Upper lobe of left lung (tissue), 6 donors: ENCODE measurements at regions not wholly inside any gene's neighbourhood (a gene's known extent, or its start where the extent isn't known, plus 50 kb on each side); places are given as distances from the start of the nearest gene placed in this dataset.

ENCODE experiments used
- ATAC-seq, 2 donors: fragments of 200-7000 bp; cut with Tn5 transposase; one replicate each; pipeline ENCODE4 v1.9.1; 2022; ENCODE audit warnings: mild to moderate bottlenecking in 2 of 2, moderate library complexity in 2 of 2; ENCODE audit not compliant: low FRiP score in 2 of 2
- DNase-seq, 2 donors: peaks; one replicate each; pipeline ENCODE4 v3.0.0-alpha.2; 2019 to 2020
- H3K27ac ChIP-seq, 4 donors: fragments of 200-600 bp; sonication (generic); one replicate each; pipeline ENCODE4 v1.5.1; 2016 to 2019
- H3K27me3 ChIP-seq, 4 donors: fragments of 200-600 bp; sonication (generic); one replicate each; pipeline ENCODE4 v1.5.1; 2017 to 2019
- H3K36me3 ChIP-seq, 4 donors: fragments of 200-600 bp; sonication (generic); one replicate each; pipeline ENCODE4 v1.5.1; 2016 to 2019
- H3K4me1 ChIP-seq, 4 donors: fragments of 200-600 bp; sonication (generic); one replicate each; pipeline ENCODE4 v1.5.1; 2018 to 2019
- H3K4me3 ChIP-seq, 4 donors: fragments of 200-600 bp; sonication (generic); one replicate each; pipeline ENCODE4 v1.5.1; 2017 to 2019; ENCODE audit warnings: mild to moderate bottlenecking in 2 of 4, moderate library complexity in 1 of 4
- H3K9me3 ChIP-seq, 4 donors: fragments of 200-600 bp; sonication (generic); one replicate each; pipeline ENCODE4 v1.5.1; 2018 to 2019
- EP300 ChIP-seq, 4 donors: sonication (generic); formaldehyde crosslinking; IDR thresholded peaks; one replicate each; pipeline ENCODE4 v1.5.1; 2017; ENCODE audit warnings: antibody characterized with exemption in 4 of 4, control low read depth in 2 of 4
- POLR2A ChIP-seq, 4 donors: fragments of 450-650 bp; IDR thresholded peaks; one replicate each; pipeline ENCODE4 v1.5.1; 2016 to 2017; ENCODE audit warnings: antibody characterized with exemption in 4 of 4, mild to moderate bottlenecking in 2 of 4
- POLR2AphosphoS5 ChIP-seq, 2 donors: sonication (generic); formaldehyde crosslinking; IDR thresholded peaks; one replicate each; pipeline ENCODE4 v1.5.1; 2017; ENCODE audit warnings: antibody characterized with exemption in 2 of 2
- WGBS, 2 donors: methylation state at CpG; one replicate each; pipeline ENCODE4 v1.1.5; 2017 to 2018; 5-methylcytosine and 5-hydroxymethylcytosine counted together
- TF ChIP-seq, protein P1 (sequence below), 6 experiments: fragments of 450-650 bp in 4 of 6; fragments of 200-600 bp in 2 of 6; sonication (generic) in 2 of 6; IDR thresholded peaks; one replicate each; pipeline ENCODE4 v1.5.1; 2016 to 2019; ENCODE audit warnings: antibody characterized with exemption in 6 of 6
- donor health status: DM: no; HTN: no; CAD: no; lungs with moderate emphysema.
- donor health status: DM: no; HTN: yes; CAD: no; lungs with severe emphysema.

DNA sequence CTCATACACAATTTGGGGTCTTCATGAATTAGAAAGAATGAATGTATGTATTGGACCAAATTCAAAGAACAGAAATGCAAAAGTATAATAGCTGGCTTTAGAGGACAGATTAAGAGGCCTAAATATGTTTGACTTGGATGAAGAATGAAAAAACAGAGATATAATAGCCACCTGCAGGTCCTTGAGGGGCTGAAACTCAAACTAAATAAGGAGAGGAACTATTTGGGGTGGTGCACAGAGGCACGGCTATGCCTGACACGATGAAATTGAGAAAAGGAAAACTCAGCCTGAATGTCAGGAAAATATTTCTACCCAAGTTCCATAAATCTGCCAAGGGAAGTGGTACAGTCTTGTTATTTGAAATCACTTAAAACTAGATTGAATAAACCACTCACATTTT, 222.9 kb upstream of the DDHD1 start:
- Histone ChIP-seq H3K4me1 (peaks cover 0 to 13% (median 5%) of the 10 kb centered on the region in 4 donors), H3K27me3 (no peaks in the 10 kb centered on the region), H3K9me3 (no peaks in the 10 kb centered on the region), H3K36me3 (no peaks in the 10 kb centered on the region), H3K27ac (peak overlapping the region in 1 of 4 donors; percentile 29), H3K4me3 (no peak overlapping the region)
- ATAC-seq = no peak
- TF ChIP-seq POLR2AphosphoS5 (IDR thresholded peaks at IDR 0.05) (no peak), POLR2A (IDR thresholded peaks at IDR 0.05) (no peak), EP300 (IDR thresholded peaks at IDR 0.05) (no peak)
- TF ChIP-seq, protein P1, sequence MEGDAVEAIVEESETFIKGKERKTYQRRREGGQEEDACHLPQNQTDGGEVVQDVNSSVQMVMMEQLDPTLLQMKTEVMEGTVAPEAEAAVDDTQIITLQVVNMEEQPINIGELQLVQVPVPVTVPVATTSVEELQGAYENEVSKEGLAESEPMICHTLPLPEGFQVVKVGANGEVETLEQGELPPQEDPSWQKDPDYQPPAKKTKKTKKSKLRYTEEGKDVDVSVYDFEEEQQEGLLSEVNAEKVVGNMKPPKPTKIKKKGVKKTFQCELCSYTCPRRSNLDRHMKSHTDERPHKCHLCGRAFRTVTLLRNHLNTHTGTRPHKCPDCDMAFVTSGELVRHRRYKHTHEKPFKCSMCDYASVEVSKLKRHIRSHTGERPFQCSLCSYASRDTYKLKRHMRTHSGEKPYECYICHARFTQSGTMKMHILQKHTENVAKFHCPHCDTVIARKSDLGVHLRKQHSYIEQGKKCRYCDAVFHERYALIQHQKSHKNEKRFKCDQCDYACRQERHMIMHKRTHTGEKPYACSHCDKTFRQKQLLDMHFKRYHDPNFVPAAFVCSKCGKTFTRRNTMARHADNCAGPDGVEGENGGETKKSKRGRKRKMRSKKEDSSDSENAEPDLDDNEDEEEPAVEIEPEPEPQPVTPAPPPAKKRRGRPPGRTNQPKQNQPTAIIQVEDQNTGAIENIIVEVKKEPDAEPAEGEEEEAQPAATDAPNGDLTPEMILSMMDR (IDR thresholded peaks at IDR 0.05) = no peak
- 28 to 37% methylated on average over 2 of the region's 2 CpGs for WGBS, 2 donors
- DNase-seq = no peak

DNA sequence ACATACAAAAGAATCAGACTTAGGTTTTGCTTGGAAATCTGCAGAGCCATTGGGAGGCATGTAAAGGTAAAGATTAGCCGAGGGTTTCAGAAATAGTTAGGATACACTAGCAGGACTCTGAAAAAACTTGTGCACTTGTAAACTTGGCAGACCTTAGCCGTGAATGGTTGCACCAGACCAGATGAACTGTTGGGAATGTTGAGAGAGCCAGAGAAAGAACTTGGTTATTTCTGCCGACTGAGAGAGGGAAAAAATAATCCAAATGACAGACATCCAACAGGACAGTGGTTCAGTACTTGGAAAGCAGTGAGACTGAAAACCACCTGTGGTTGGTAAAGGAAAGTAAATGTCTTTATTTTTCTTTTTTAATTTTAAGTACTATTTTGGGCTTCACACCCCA, 222.5 kb upstream of the DDHD1 start:
- H3K27me3 ChIP-seq = no peaks in the 10 kb centered on the region
- TF ChIP-seq POLR2A (IDR thresholded peaks at IDR 0.05) (no peak), POLR2AphosphoS5 (IDR thresholded peaks at IDR 0.05) (no peak), EP300 (IDR thresholded peaks at IDR 0.05) (no peak)
- TF ChIP-seq, protein P1 (IDR thresholded peaks at IDR 0.05) = no peak
- WGBS, 2 donors = 50 to 52% methylated on average over 3 of the region's 3 CpGs
- no peak overlapping the region for H3K4me3 ChIP-seq
- no peak for DNase-seq
- no peaks in the 10 kb centered on the region for H3K36me3 ChIP-seq
- ATAC-seq = no peak
- H3K4me1 ChIP-seq = peaks cover 0 to 13% (median 5%) of the 10 kb centered on the region in 4 donors
- no peaks in the 10 kb centered on the region for H3K9me3 ChIP-seq
- H3K27ac ChIP-seq = peak overlapping the region in 1 of 4 donors; percentile 29

DNA sequence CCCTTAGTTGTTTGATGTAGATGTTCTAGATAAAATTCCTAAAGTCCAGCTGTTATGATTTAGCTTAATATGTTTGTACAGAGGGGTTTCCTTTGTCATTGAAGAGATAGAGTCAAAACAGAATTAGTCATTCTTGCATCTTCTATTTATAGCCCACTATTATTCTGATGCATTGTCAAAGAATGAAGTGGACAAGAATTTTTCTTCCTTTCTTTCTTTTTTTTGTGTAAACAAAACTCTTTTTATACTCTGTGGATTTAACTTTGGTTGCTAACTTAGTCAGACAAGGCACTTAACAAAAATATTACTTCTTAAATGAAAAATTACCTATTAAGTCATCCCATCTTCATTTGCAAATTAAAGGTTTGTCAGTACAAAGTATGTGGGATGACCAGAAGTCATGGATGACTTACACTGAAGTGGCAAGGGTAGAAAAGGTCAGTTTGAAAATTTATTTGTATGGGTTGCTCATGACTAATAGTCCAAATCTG, 215.6 kb upstream of the DDHD1 start:
- no peak for DNase-seq
- peaks cover 0 to 16% (median 8%) of the 10 kb centered on the region in 4 donors for H3K4me1 ChIP-seq
- TF ChIP-seq POLR2A (IDR thresholded peaks at IDR 0.05) = no peak
- TF ChIP-seq, protein P1 (IDR thresholded peaks at IDR 0.05) = no peak

DNA sequence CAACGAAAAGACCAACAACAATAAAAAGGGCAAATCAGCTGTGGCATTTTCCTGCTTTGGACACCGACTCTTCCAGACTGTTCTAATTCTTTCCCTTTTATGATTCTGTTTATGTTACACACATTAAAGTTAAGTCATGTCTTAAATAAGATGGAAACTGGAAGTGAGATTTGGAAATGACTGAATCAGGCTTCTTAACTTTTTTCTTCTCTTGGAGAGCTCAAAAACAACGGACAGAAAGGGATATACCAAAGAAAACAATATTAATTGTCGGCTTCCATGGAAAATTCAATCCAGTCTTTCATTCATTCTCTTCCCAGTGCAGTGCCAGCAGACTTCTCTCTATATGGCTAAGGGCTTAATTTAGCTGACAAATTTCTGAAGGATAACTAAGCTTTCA, 214.9 kb upstream of the DDHD1 start:
- DNase-seq = no peak
- Histone ChIP-seq H3K36me3 (no peaks in the 10 kb centered on the region), H3K27ac (peak overlapping the region in 3 of 4 donors; percentile 18 to 52 (median 43)), H3K4me3 (no peak overlapping the region), H3K27me3 (no peaks in the 10 kb centered on the region), H3K9me3 (no peaks in the 10 kb centered on the region), H3K4me1 (peaks cover 0 to 16% (median 8%) of the 10 kb centered on the region in 4 donors)
- ATAC-seq = no peak
- TF ChIP-seq POLR2AphosphoS5 (IDR thresholded peaks at IDR 0.05) = no peak
- TF ChIP-seq POLR2A (IDR thresholded peaks at IDR 0.05) = no peak
- WGBS, 2 donors = 52 to 55% methylated on average over 4 of the region's 4 CpGs

More for the DNA sequence above, 215.6 kb upstream of the DDHD1 start:
- H3K27ac ChIP-seq = peak overlapping the region in 2 of 4 donors; percentile 18 to 43
- H3K9me3 ChIP-seq = no peaks in the 10 kb centered on the region
- ATAC-seq = peak in 1 of 2 donors; percentile 78
- H3K27me3 ChIP-seq = no peaks in the 10 kb centered on the region
- H3K4me3 ChIP-seq = no peak overlapping the region
- no peaks in the 10 kb centered on the region for H3K36me3 ChIP-seq

DNA sequence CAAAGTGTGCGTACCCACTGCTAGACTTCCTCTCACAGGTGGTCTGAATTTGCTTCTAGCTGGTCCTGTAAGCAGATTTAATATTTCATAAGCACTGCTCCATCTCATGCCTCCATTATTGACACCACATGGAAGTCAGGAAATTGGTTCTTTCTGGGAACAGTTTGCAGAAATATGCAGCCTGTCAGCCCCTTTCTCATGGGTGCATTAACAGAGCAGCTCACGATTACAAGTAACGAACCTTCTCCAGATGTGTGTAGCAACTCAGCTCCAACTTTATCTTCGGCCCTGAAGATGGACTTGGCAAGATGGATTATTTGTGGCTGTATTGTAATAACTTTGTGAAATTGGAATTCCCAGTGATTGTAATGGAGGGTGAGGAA, 214.5 kb upstream of the DDHD1 start:
- 49 to 54% methylated on average over 4 of the region's 4 CpGs for WGBS, 2 donors
- Histone ChIP-seq H3K36me3 (no peaks in the 10 kb centered on the region), H3K27me3 (no peaks in the 10 kb centered on the region), H3K27ac (peak overlapping the region in 2 of 4 donors; percentile 43 to 52), H3K9me3 (no peaks in the 10 kb centered on the region), H3K4me3 (no peak overlapping the region), H3K4me1 (peaks cover 0 to 16% (median 8%) of the 10 kb centered on the region in 4 donors)
- TF ChIP-seq POLR2A (IDR thresholded peaks at IDR 0.05) (no peak), EP300 (IDR thresholded peaks at IDR 0.05) (no peak), POLR2AphosphoS5 (IDR thresholded peaks at IDR 0.05) (no peak)
- TF ChIP-seq, protein P1 (IDR thresholded peaks at IDR 0.05) = no peak
- no peak for DNase-seq
- peak in 1 of 2 donors; percentile 68 for ATAC-seq
